HUDEP-2 (cell line): ENCODE measurements at regions not wholly inside any gene's neighbourhood (a gene's known extent, or its start where the extent isn't known, plus 50 kb on each side); places are given as distances from the start of the nearest gene placed in this dataset.
A peak's percentile ranks its signal among the peaks of the same experiment; 100 is the strongest.
"Not testable (repeated sequence)": the region's sequence is repeated elsewhere in the genome, so short reads cannot be mapped to it uniquely, and the experiment has no call there.

ENCODE experiments used
- DNase-seq, 76 experiments: peaks; one replicate each; lab custom pipeline; 2025; ENCODE audit not compliant: unreplicated experiment in 76 of 76; lab: John Stamatoyannopoulos, UW

DNA sequence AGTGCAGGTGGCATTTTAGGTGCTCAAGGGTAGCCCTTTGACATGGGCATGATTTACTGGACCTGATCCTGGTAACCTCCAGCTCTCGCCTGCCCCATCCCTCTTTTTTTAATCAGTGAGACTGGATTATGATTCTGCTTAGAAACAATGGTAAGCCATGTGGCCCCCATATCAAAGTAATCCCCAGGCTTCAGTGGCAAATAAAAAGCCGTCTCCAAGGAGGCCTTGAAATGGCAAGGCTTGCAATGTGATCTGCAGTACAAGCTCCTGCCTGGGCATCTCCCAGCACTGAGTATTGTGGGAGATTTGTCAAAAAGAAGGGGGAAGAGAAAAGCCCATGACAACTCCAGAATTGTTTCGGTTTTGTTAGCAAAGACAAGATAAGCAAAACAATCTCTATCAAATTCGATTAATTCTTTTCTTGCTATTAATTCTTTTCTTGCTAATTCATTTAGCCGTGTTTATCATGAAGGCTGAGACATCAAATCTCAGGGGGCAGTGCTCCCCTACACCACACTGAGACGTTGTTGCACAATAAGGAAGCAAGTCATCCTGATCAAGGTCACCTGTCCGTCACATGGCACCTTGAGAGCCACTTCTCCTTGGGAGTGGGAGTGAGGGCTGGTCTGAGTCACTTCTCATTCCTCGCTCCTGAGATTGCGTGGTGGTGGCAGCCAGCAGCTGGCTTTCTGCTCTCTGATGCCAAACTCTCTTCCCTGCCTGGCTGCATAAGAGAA lies 312.7 kb upstream of the GATB start:
- DNase-seq: no peak

DNA sequence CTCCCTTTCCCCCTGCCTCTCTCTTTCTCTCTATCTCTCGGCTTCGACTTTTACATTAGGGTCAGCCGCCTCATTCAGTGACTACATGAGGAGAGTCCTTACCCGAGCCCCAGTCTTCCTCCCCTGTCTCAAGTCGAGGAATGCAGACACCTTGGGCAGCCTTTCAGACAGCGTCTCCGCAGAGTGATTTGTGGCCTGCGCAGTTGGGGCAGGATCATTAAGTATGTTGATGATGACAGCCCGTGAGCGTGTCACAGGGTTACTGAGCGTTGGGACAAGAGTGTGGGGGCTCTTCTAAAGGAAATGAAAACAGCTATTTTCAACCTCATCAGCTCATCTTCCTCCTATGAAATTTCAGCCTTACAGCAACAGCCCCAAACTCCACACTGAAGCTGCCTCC lies 312.1 kb upstream of the GATB start:
- no peak for DNase-seq

DNA sequence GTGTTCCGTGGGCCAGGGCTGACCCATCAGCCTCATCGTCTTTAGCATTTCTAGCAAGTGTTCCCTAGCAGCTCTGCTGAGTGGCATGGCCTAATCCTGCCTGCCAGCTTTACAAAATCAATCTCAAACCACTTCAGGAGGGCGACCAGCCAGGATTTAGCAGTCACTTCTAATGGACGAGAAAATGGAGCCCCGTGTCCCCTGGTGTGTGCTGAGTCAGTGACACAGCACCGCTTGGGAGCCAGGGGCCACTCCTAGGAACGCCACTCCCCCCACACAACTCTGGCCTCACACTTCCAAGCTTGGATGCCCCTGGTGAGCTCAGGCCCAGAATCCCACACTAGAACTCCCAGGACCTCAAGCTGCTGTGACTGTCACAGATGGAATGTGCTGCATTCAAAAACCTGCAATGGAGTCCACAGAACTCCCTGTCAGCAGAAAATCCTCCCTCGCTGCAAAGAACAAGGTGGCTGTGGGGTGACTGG lies 311.2 kb upstream of the GATB start:
- DNase-seq: no peak

DNA sequence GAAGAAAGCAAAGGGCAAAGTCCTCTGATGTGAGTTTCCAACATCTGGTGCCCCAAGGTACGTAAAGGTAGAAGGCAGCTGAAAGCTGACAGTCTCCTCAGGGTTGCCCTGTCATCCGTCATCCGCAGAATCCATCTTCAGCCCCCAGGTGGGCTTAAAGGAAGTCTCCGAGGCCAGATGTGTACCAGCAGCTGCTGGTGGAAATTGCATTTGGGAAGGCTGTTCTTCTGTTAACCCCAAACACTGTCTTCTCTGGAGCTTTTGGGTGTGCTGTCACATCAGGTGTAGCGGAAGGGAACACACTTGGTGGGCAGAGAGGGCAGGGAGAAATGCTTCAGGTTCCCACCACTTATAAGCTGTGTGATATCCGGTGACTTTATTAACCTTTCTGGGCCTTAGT lies 310.0 kb upstream of the GATB start:
- no peak for DNase-seq

- no peak for DNase-seq
Measured at GRCh38 chr4:152068866-152069265, 308.1 kb upstream of the GATB start.

DNA sequence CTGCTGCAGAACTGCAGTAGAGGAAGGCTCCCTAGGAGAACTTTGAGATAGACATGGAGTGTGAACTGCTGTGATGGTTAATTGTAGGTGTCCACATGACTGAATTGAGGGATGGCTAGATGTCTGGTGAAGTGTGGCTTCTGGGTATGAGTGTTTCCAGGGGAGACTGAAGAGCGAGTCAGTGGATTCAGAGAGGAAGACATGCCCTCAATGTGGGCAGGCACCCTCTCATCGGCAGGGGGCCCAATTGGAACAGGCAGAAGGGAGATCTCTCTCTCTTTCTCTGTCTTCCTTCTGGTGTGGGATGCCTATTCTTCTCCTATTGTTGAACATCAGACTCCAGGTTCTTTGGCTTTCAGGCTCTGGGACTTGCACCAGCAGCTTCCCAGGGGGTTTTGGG lies 304.7 kb upstream of the GATB start:
- DNase-seq: no peak

GRCh38 chr4:152064753-152065152 lies 303.9 kb upstream of the GATB start:
- no peak for DNase-seq

GRCh38 chr4:152064282-152064681 lies 303.5 kb upstream of the GATB start:
- no peak for DNase-seq

- DNase-seq: peak in 11 of 76 experiments; percentile 0 to 27 (median 4)
Measured at GRCh38 chr4:152063621-152064240, 302.9 kb upstream of the GATB start.

- DNase-seq: no peak
Measured at GRCh38 chr4:152062936-152063620, 302.3 kb upstream of the GATB start.

GRCh38 chr4:152054731-152055130 lies 293.9 kb upstream of the GATB start:
- no peak for DNase-seq

GRCh38 chr4:152052451-152053057 lies 291.7 kb upstream of the GATB start:
- no peak for DNase-seq

GRCh38 chr4:152051332-152051731 lies 290.5 kb upstream of the GATB start:
- not testable (repeated sequence) for DNase-seq

- DNase-seq: no peak
Measured at GRCh38 chr4:152050106-152050505, 289.3 kb upstream of the GATB start.

GRCh38 chr4:152047451-152047850 lies 286.6 kb upstream of the GATB start:
- DNase-seq: no peak

DNA sequence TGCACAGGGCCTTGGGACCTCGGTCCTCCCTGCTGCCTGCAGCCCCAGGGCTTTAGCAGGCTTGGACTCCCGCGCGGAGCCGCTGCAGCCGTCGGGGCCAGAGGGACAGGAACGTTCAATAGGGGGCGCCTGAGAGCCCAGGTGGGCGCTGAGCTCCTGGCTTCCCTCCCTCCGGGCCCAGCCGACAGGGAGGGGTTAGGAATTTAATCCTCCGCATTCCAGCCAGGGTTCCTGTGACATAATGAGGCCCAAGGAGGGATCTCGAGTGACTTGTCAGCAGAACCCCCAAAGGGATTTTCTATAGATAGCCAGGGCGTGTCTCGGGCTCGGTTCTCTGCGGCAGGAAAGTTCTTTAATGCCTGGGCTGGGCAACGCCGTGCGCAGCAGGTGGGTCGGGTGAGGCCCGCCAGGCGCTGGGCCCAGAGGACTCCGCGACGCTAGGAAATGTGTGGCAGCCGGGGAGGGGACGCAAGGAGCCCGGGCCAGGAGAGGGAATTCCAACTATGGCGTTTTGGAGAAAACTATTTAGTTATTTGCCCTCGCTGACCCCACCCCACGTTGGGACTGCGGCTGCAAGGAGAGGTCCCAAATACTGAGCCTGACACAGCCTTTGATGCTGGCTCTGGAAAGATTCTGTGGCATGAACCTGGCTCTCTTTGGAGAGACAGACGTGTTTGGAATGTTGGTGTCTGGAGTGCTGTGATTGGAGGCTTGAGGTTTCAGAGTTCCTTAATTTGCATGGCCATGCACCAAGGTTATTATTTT lies 285.2 kb upstream of the GATB start:
- DNase-seq: peak in 2 of 76 experiments; percentile 0 to 2

GRCh38 chr4:152045449-152045806 lies 284.6 kb upstream of the GATB start:
- no peak for DNase-seq

DNA sequence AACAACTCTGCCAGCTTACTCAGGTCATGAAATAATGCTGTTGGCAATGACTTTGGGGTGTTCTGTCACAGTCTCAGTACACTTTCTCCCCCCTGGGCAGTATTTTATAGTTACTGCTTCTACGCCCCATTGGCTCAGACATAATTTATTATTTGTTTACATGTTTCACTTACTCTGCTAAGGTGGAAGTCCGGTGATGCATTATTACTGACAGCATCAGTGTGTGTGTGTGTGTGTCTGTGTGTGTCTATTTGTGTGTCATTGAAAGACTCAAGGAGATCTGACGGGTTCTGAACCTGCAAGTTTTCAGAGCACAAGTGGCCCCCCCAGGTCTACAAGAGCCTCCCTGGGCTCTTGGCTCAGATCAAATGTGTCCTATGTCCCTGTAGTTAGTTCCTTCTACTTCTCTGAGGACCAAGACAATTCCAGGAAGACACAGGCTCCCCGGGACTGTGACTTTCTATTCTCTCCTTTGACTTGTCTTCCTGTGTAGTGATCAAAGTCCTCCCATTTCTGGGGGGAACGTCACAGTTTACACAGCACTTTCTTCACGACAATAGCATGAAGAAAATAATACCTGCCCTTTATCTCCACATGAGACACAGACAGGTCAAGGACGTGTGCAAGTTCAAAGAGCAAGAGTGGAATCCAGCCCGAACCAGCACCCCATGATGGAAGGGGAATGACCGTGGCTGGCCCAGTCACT lies 283.7 kb upstream of the GATB start:
- no peak for DNase-seq

DNA sequence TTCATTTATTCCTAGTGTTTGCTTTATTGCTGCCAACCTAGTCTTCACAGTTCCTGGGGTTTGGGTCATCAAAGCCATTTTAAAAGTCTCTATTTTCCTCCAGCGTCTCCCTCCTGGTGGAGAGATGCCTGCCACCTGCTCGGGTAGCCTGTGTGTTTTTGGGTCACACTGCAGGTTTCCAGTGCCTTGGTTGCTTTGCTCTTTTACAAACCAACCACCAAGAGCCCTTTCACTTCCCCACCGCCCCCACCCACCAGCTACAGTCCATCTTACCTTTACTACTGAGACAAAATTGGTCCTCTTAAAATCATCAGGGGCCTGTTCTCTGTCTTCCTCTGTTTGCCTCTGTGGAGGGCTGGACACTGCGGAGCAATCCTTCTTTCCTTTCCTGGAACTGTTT lies 280.5 kb upstream of the GATB start:
- no peak for DNase-seq

GRCh38 chr4:152039691-152040090 lies 278.9 kb upstream of the GATB start:
- DNase-seq: no peak
